ENCODE measurements at regions not wholly inside any gene's neighbourhood (a gene's known extent, or its start where the extent isn't known, plus 50 kb on each side); places are given as distances from the start of the nearest gene placed in this dataset.

GRCh38 chr12:24522736-24523135 lies 426.2 kb downstream of the BCAT1 start:
- BruUV-seq (replicated peaks), result no TSS peak
- Histone ChIP-seq H3K27ac (ENCODE audit: insufficient read depth, low read depth, low read length) (no peak overlapping the region), H3K9me1 (replicated peaks; ENCODE audit: control insufficient read depth, extremely low read depth, insufficient read depth, low read length) (no peaks in the 10 kb centered on the region), H2AFZ (ENCODE audit: low read depth, low read length) (no peak overlapping the region), H3K79me2 (ENCODE audit: control insufficient read depth, insufficient read depth, low read length) (no peaks in the 10 kb centered on the region), H3K4me1 (ENCODE audit: control insufficient read depth, extremely low read depth, insufficient read depth, low read length) (no peaks in the 10 kb centered on the region), H3K9me3 (replicated peaks; ENCODE audit: control insufficient read depth, insufficient read depth, low read length) (no peaks in the 10 kb centered on the region), H3K9ac (replicated peaks; ENCODE audit: extremely low read depth, insufficient read depth, low read length) (no peak overlapping the region), H4K20me1 (replicated peaks; ENCODE audit: control insufficient read depth, extremely low read depth, insufficient read depth, low read length) (no peaks in the 10 kb centered on the region), H3K4me3 (replicated peaks in 1 of 3; ENCODE audit: insufficient read depth in 1 of 3, low read depth in 1 of 3, low read length in 3 of 3) (no peak overlapping the region), H3K27me3 (ENCODE audit: control insufficient read depth in 2 of 2, insufficient read depth in 2 of 2, low read length in 2 of 2) (no peaks in the 10 kb centered on the region), H3K36me3 (ENCODE audit: control insufficient read depth in 2 of 2, extremely low read depth in 1 of 2, insufficient read depth in 2 of 2, low read length in 2 of 2) (no peaks in the 10 kb centered on the region), H3K4me2 (ENCODE audit: insufficient read depth, low read length) (no peak overlapping the region)
- dilution Hi-C loops (cut with MboI; ENCODE audit: extremely low pct_ligation_motif_present, low sequenced_read_pairs) (no loop called here), intact Hi-C loops (cut with micrococcal nuclease) (no loop called here)
- CTCF ChIA-PET, result interaction anchor here (1.5 kb wide), 1 partner anchor 15 kb away, joined by 3 read pairs; no protein-coding TSS in a partner anchor
- FAIRE-seq (no peak), DNase-seq (ENCODE audit: low read depth, low spot score) (no peak)
- POLR2A ChIA-PET, result no interaction called here
- no peak for TF ChIP-seq FOS (IDR thresholded peaks at IDR 0.05; ENCODE audit: borderline replicate concordance, insufficient read depth, low read length)
- TF ChIP-seq POLR2AphosphoS5 (IDR thresholded peaks at IDR 0.05; ENCODE audit: insufficient read depth, low read depth, low read length), result no peak
- TF ChIP-seq GATA2 (IDR thresholded peaks at IDR 0.05; ENCODE audit: insufficient read depth, insufficient read length, low read depth, low read length), result no peak
- no peak for TF ChIP-seq JUN (IDR thresholded peaks at IDR 0.05; ENCODE audit: borderline replicate concordance, insufficient read depth, insufficient read length, low read depth)
- TF ChIP-seq POLR2A (IDR thresholded peaks at IDR 0.05; ENCODE audit: low read depth, low read length), result no peak
- TF ChIP-seq MYC (IDR thresholded peaks at IDR 0.05; ENCODE audit: low read depth, low read length), result no peak
- no peak for TF ChIP-seq MAX (IDR thresholded peaks at IDR 0.05; ENCODE audit: insufficient read depth, insufficient read length)
- no peak for TF ChIP-seq EZH2 (IDR thresholded peaks at IDR 0.05; ENCODE audit: borderline replicate concordance, low read depth, low read length, severe bottlenecking)
- TF ChIP-seq CTCF (IDR thresholded peaks at IDR 0.05; ENCODE audit: extremely low read depth in 1 of 2, insufficient read depth in 1 of 2, low read depth in 1 of 2, low read length in 2 of 2), result no peak
